Jurkat, Clone E6-1 (cell line): ENCODE measurements at regions not wholly inside any gene's neighbourhood (a gene's known extent, or its start where the extent isn't known, plus 50 kb on each side); places are given as distances from the start of the nearest gene placed in this dataset.

Experiments used
- DNase-seq: peaks from one replicate; pipeline ENCODE4 v3.0.0-alpha.2; 2011; ENCODE audit warnings: low read depth, low spot score
- H3K4me3 ChIP-seq: 2 replicates; pipeline ENCODE4 v1.5.1; 2011; ENCODE audit warnings: mild to moderate bottlenecking, low read length, control low read depth, moderate library complexity

GRCh38 chr2:129334696-129335410 is 644.6 kb upstream of the RAB6C start:
- no peak overlapping the region for H3K4me3 ChIP-seq
- no peak for DNase-seq

- DNase-seq: no peak
- no peak overlapping the region for H3K4me3 ChIP-seq
Measured at GRCh38 chr2:129336276-129336675, 643.2 kb upstream of the RAB6C start.

- no peak for DNase-seq
- H3K4me3 ChIP-seq: no peak overlapping the region
Measured at GRCh38 chr2:129337076-129337475, 642.4 kb upstream of the RAB6C start.

- no peak for DNase-seq
- H3K4me3 ChIP-seq: no peak overlapping the region
Measured at GRCh38 chr2:129345540-129345939, 633.9 kb upstream of the RAB6C start.

- no peak for DNase-seq
- H3K4me3 ChIP-seq: no peak overlapping the region
Measured at GRCh38 chr2:129347486-129348217, 631.8 kb upstream of the RAB6C start.

GRCh38 chr2:129354631-129355030 is 624.8 kb upstream of the RAB6C start:
- H3K4me3 ChIP-seq: no peak overlapping the region
- DNase-seq: no peak

- no peak overlapping the region for H3K4me3 ChIP-seq
- no peak for DNase-seq
Measured at GRCh38 chr2:129361688-129362087, 617.8 kb upstream of the RAB6C start.

GRCh38 chr2:129366263-129366662 is 613.2 kb upstream of the RAB6C start:
- no peak for DNase-seq

GRCh38 chr2:129367107-129367506 is 612.4 kb upstream of the RAB6C start:
- H3K4me3 ChIP-seq: no peak overlapping the region

More at GRCh38 chr2:129366263-129366662, 613.2 kb upstream of the RAB6C start:
- H3K4me3 ChIP-seq: no peak overlapping the region

GRCh38 chr2:129369437-129369836 is 610.0 kb upstream of the RAB6C start:
- H3K4me3 ChIP-seq: no peak overlapping the region
- DNase-seq: no peak

More at GRCh38 chr2:129367107-129367506, 612.4 kb upstream of the RAB6C start:
- no peak for DNase-seq

GRCh38 chr2:129374452-129374851 is 605.0 kb upstream of the RAB6C start:
- DNase-seq: no peak
- no peak overlapping the region for H3K4me3 ChIP-seq

GRCh38 chr2:129375632-129376425 is 603.6 kb upstream of the RAB6C start:
- H3K4me3 ChIP-seq: no peak overlapping the region
- no peak for DNase-seq

GRCh38 chr2:129376426-129377077 is 602.9 kb upstream of the RAB6C start:
- DNase-seq: no peak

GRCh38 chr2:129377078-129377469 is 602.4 kb upstream of the RAB6C start:
- no peak for DNase-seq
- no peak overlapping the region for H3K4me3 ChIP-seq

More at GRCh38 chr2:129376426-129377077, 602.9 kb upstream of the RAB6C start:
- no peak overlapping the region for H3K4me3 ChIP-seq

GRCh38 chr2:129378186-129378585 is 601.3 kb upstream of the RAB6C start:
- DNase-seq: no peak
- H3K4me3 ChIP-seq: no peak overlapping the region

- no peak for DNase-seq
- no peak overlapping the region for H3K4me3 ChIP-seq
Measured at GRCh38 chr2:129379411-129379810, 600.1 kb upstream of the RAB6C start.

- no peak for DNase-seq
- no peak overlapping the region for H3K4me3 ChIP-seq
Measured at GRCh38 chr2:129381789-129382188, 597.7 kb upstream of the RAB6C start.

GRCh38 chr2:129388870-129389269 is 590.6 kb upstream of the RAB6C start:
- no peak for DNase-seq
- no peak overlapping the region for H3K4me3 ChIP-seq

GRCh38 chr2:129393816-129394215 is 585.6 kb upstream of the RAB6C start:
- DNase-seq: no peak
- H3K4me3 ChIP-seq: no peak overlapping the region
